GM23248 (cell line): ENCODE measurements at regions not wholly inside any gene's neighbourhood (a gene's known extent, or its start where the extent isn't known, plus 50 kb on each side); places are given as distances from the start of the nearest gene placed in this dataset.

Experiments used
- EZH2 ChIP-seq: fragments of 200-600 bp; sonication (generic); IDR thresholded peaks from 2 replicates; pipeline ENCODE4 v1.6.1; 2018; ENCODE audit warnings: antibody characterized with exemption, mild to moderate bottlenecking; ENCODE audit not compliant: insufficient read depth, poor library complexity, severe bottlenecking
- EZH2phosphoT487 ChIP-seq: fragments of 200-600 bp; sonication (generic); IDR thresholded peaks from 2 replicates; pipeline ENCODE4 v1.6.1; 2018; ENCODE audit warnings: antibody characterized with exemption, moderate library complexity, mild to moderate bottlenecking, low read depth; ENCODE audit not compliant: insufficient read depth

- TF ChIP-seq EZH2: no peak
- no peak for TF ChIP-seq EZH2phosphoT487
Measured at GRCh38 chr12:92244036-92244435, 98.4 kb upstream of the BTG1 start.
